ENCODE measurements at regions not wholly inside any gene's neighbourhood (a gene's known extent, or its start where the extent isn't known, plus 50 kb on each side); places are given as distances from the start of the nearest gene placed in this dataset.
A peak's percentile ranks its signal among the peaks of the same experiment; 100 is the strongest.

DNA sequence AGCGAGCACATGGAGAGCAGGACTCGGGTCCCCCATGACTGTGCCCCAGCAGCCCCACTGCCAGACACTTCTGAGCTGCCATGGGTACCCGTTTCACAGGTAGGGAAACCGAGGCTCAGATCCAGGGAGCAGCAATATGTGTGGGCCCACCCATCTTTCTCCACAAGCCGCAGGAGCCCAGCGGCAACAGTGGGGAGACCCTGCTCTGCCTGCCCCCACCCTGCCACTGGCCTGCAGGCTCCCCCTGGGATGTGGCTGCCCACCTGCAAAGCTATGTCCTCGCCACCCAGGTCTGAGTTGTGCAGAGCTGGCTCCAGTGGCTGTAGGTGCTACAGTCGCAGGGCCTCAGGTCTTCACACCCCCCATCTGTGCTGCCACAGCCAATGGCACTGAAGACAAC, 50.6 kb upstream of the C1QTNF9B start:
- no peak for ATAC-seq (replicated peaks)
- peaks cover 31% of the 10 kb centered on the region in 2 donors for H3K27me3 Mint-ChIP-seq
- no peaks in the 10 kb centered on the region for H3K9me3 Mint-ChIP-seq
- no peak overlapping the region for H3K27ac Mint-ChIP-seq
- no peaks in the 10 kb centered on the region for H3K36me3 Mint-ChIP-seq (ENCODE audit: insufficient read depth)
- H3K4me3 Mint-ChIP-seq, result no peak overlapping the region
- peaks cover 0 to 3% of the 10 kb centered on the region in 2 donors for H3K4me1 Mint-ChIP-seq (ENCODE audit: low read depth in 2 of 2)
- DNase-seq, result no peak

- H3K4me1 Mint-ChIP-seq (ENCODE audit: low read depth in 2 of 2), result peaks cover 0 to 3% of the 10 kb centered on the region in 2 donors
- ATAC-seq (replicated peaks) (no peak), DNase-seq (no peak)
- H3K27ac Mint-ChIP-seq, result no peak overlapping the region
- H3K4me3 Mint-ChIP-seq, result no peak overlapping the region
- H3K36me3 Mint-ChIP-seq (ENCODE audit: insufficient read depth), result no peaks in the 10 kb centered on the region
- H3K9me3 Mint-ChIP-seq, result no peaks in the 10 kb centered on the region
- peaks cover 36 to 43% of the 10 kb centered on the region in 2 donors for H3K27me3 Mint-ChIP-seq
These were observed 51.9 kb upstream of the C1QTNF9B start for GRCh38 chr13:23949200-23949599.

GRCh38 chr13:23949736-23950135, 52.4 kb upstream of the C1QTNF9B start:
- DNase-seq, result no peak
- Mint-ChIP-seq H3K36me3 (ENCODE audit: insufficient read depth) (no peaks in the 10 kb centered on the region), H3K27ac (no peak overlapping the region), H3K4me1 (ENCODE audit: low read depth in 2 of 2) (peaks cover 0 to 4% of the 10 kb centered on the region in 2 donors), H3K4me3 (no peak overlapping the region), H3K27me3 (peaks cover 41 to 49% of the 10 kb centered on the region in 2 donors), H3K9me3 (no peaks in the 10 kb centered on the region)
- no peak for ATAC-seq (replicated peaks)

- DNase-seq, result no peak
- ATAC-seq (replicated peaks), result no peak
- no peaks in the 10 kb centered on the region for H3K9me3 Mint-ChIP-seq
- H3K4me1 Mint-ChIP-seq (ENCODE audit: low read depth in 2 of 2), result peaks cover 8 to 11% of the 10 kb centered on the region in 2 donors
- peaks cover 5% of the 10 kb centered on the region for H3K36me3 Mint-ChIP-seq (ENCODE audit: insufficient read depth)
- peaks cover 49 to 57% of the 10 kb centered on the region in 2 donors for H3K27me3 Mint-ChIP-seq
- H3K4me3 Mint-ChIP-seq, result no peak overlapping the region
- peak overlapping the region in 1 of 2 donors; percentile 55 for H3K27ac Mint-ChIP-seq
These were observed 53.6 kb upstream of the C1QTNF9B start for GRCh38 chr13:23950736-23951510.

DNA sequence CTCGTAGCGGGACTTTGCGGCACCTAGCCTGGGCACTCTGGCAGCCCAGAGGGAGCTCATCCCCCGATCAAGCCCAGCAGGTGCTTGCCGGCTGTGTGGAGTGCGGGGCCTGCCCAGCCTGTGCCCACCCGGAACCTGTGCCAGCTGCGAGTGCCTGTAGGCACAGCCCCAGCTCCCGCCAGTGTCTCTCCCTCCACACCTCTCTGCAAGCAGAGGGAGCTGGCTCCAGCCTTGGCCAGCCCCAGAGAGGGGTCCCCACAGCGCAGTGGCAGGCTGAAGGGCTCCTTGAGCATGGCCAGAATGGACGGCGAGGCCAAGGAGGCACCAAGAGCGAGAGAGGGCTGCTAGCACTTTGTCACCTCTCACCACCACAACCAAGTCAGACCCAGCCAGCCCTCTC, 55.5 kb upstream of the C1QTNF9B start:
- ATAC-seq (replicated peaks), result no peak
- Mint-ChIP-seq H3K4me3 (no peak overlapping the region), H3K27ac (no peak overlapping the region), H3K27me3 (peaks cover 30 to 39% of the 10 kb centered on the region in 2 donors), H3K36me3 (ENCODE audit: insufficient read depth) (peaks cover 8% of the 10 kb centered on the region), H3K4me1 (ENCODE audit: low read depth in 2 of 2) (peaks cover 11% of the 10 kb centered on the region in 2 donors), H3K9me3 (no peaks in the 10 kb centered on the region)
- DNase-seq, result no peak

DNA sequence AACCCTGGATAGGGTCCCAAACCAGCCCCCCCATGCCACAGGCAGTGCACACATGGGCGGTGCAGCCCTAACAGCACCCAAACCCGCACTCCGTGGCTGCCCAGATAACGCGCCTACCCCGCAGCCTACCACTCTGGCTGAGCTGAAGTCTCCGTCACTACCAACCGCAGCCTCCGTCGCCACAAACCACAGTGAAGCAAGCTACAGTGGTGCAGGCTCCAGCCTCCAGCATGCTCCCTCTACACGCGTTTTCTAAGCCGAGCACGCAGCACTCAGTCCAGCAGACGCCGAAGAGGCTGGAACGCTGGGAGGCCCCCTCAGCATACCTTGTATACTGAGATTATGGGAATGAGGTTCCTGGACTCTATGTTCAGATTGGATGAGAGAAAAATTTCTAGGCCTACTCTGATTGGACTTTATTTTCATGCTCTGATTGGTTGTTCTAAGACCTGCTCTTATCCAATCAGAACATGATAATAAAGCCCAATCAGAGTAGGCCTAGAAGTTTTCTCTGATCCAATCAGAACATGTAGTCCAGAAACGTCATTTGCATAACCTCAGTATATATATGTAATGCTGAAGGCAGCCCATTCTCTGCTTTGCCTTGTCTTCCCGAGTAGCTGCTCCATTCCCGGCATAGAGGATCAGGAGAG, 56.7 kb upstream of the C1QTNF9B start:
- Mint-ChIP-seq H3K4me1 (ENCODE audit: low read depth in 2 of 2) (peaks cover 11% of the 10 kb centered on the region in 2 donors), H3K4me3 (no peak overlapping the region), H3K27me3 (peaks cover 30 to 38% of the 10 kb centered on the region in 2 donors), H3K36me3 (ENCODE audit: insufficient read depth) (peaks cover 8% of the 10 kb centered on the region), H3K27ac (no peak overlapping the region), H3K9me3 (no peaks in the 10 kb centered on the region)
- no peak for ATAC-seq (replicated peaks)
- DNase-seq, result no peak

- H3K9me3 Mint-ChIP-seq, result no peaks in the 10 kb centered on the region
- peaks cover 30 to 38% of the 10 kb centered on the region in 2 donors for H3K27me3 Mint-ChIP-seq
These were observed 57.8 kb upstream of the C1QTNF9B start for GRCh38 chr13:23955064-23955463.

GRCh38 chr13:23956106-23956505, 58.8 kb upstream of the C1QTNF9B start:
- no peak overlapping the region for H3K4me3 Mint-ChIP-seq
- no peak for DNase-seq
- peaks cover 30 to 36% of the 10 kb centered on the region in 2 donors for H3K27me3 Mint-ChIP-seq
- no peaks in the 10 kb centered on the region for H3K9me3 Mint-ChIP-seq
- no peak overlapping the region for H3K27ac Mint-ChIP-seq
- ATAC-seq (replicated peaks), result peak; percentile 54
- H3K36me3 Mint-ChIP-seq (ENCODE audit: insufficient read depth), result peaks cover 8% of the 10 kb centered on the region
- peaks cover 11% of the 10 kb centered on the region in 2 donors for H3K4me1 Mint-ChIP-seq (ENCODE audit: low read depth in 2 of 2)

More at GRCh38 chr13:23955064-23955463, 57.8 kb upstream of the C1QTNF9B start:
- Mint-ChIP-seq H3K4me3 (no peak overlapping the region), H3K27ac (peak overlapping the region in 1 of 2 donors; percentile 16), H3K4me1 (ENCODE audit: low read depth in 2 of 2) (peaks cover 11% of the 10 kb centered on the region in 2 donors), H3K36me3 (ENCODE audit: insufficient read depth) (peaks cover 8% of the 10 kb centered on the region)
- DNase-seq (no peak), ATAC-seq (replicated peaks) (no peak)

DNA sequence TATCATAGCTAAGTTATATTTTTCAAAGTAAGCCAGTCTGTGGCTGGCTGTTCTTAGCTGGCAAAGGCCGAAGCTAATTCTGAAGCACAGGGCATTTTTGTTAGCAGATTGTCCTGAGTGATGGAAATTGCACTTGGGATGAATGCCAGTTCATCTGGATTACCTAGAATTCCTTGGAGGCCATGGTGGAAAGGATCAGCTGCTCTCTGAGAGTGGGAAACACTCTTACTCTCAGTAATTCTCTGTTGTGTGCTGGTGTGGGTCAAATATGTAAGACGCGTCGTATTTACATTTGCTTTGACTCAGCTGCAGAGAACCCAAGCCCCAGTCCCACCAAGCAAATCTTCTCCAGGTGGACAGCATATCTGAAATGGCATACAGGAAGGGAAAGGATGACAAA, 60.7 kb upstream of the C1QTNF9B start:
- Mint-ChIP-seq H3K9me3 (no peaks in the 10 kb centered on the region), H3K27ac (no peak overlapping the region), H3K36me3 (ENCODE audit: insufficient read depth) (peaks cover 8% of the 10 kb centered on the region), H3K27me3 (peaks cover 24 to 31% of the 10 kb centered on the region in 2 donors), H3K4me3 (no peak overlapping the region), H3K4me1 (ENCODE audit: low read depth in 2 of 2) (peaks cover 11% of the 10 kb centered on the region in 2 donors)
- DNase-seq (no peak), ATAC-seq (replicated peaks) (no peak)

DNA sequence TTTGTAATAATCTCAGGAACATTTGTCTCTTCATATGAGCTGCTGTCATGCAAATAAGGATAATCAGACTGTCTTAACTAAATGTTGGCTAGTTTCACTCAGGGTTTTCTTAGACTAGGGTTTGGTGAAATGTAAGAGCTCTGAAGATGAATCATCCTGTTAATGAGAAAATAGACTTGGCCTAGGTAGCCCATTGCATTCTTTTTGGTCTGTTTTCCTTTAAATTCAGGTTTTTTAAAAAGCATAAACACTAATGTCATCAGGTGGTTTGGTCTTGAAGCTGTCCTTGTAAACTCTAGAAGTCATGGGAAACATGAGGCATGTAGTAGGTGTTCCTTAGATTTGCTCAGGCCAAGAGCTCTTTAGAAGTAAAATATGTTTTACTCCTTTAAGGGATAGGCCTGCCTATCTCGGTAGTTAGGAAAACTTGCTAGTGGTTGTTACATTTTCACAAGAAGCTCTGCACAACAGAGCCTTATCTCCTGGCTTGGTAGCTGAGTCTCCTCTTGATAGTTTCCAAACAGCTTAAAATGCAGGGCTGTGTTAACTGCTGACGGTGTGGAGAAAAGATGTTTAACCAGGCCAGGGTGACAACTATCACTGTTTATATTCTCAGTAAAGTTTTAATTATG, 62.0 kb upstream of the C1QTNF9B start:
- ATAC-seq (replicated peaks) (no peak), DNase-seq (no peak)
- H3K9me3 Mint-ChIP-seq, result no peaks in the 10 kb centered on the region
- H3K27ac Mint-ChIP-seq, result no peak overlapping the region
- H3K27me3 Mint-ChIP-seq, result peaks cover 16 to 17% of the 10 kb centered on the region in 2 donors
- H3K4me1 Mint-ChIP-seq (ENCODE audit: low read depth in 2 of 2), result peaks cover 15 to 17% of the 10 kb centered on the region in 2 donors
- peaks cover 8% of the 10 kb centered on the region for H3K36me3 Mint-ChIP-seq (ENCODE audit: insufficient read depth)
- no peak overlapping the region for H3K4me3 Mint-ChIP-seq

- H3K4me3 Mint-ChIP-seq, result no peak overlapping the region
- peaks cover 3 to 4% of the 10 kb centered on the region in 2 donors for H3K27me3 Mint-ChIP-seq
- no peak overlapping the region for H3K27ac Mint-ChIP-seq
- H3K9me3 Mint-ChIP-seq, result no peaks in the 10 kb centered on the region
- peaks cover 4% of the 10 kb centered on the region for H3K36me3 Mint-ChIP-seq (ENCODE audit: insufficient read depth)
- no peak for DNase-seq
- ATAC-seq (replicated peaks), result peak; percentile 43
- peaks cover 10 to 11% of the 10 kb centered on the region in 2 donors for H3K4me1 Mint-ChIP-seq (ENCODE audit: low read depth in 2 of 2)
These were observed 63.4 kb upstream of the C1QTNF9B start for GRCh38 chr13:23960566-23961156.

GRCh38 chr13:23963184-23963931, 66.1 kb upstream of the C1QTNF9B start:
- Mint-ChIP-seq H3K36me3 (ENCODE audit: insufficient read depth) (no peaks in the 10 kb centered on the region), H3K4me1 (ENCODE audit: low read depth in 2 of 2) (peaks cover 16 to 27% of the 10 kb centered on the region in 2 donors), H3K27ac (no peak overlapping the region), H3K9me3 (no peaks in the 10 kb centered on the region), H3K4me3 (peak overlapping the region in 1 of 2 donors; percentile 13), H3K27me3 (no peaks in the 10 kb centered on the region)
- ATAC-seq (replicated peaks) (no peak), DNase-seq (no peak)

DNA sequence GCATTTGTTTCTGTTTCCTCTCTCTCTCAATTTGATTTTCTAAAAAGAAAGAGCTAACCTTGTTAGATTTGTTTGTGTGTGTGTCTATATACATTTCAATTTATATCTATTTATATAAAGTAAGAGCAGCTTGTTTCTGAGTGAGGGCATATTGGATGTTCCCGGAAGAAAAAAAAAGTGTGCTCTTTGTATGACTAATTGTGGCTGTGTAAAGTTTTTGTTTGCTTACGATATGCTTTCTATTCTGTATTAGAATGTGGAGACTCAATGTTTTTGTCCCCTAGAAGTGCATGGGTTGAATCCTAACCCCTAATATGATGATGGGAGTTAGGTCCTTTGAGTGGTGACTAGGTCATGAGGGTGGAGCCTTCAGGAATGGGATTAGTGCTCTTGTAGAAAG, 66.6 kb upstream of the C1QTNF9B start:
- H3K4me3 Mint-ChIP-seq, result peak overlapping the region in 1 of 2 donors; percentile 13
- peak overlapping the region in 1 of 2 donors; percentile 50 for H3K27ac Mint-ChIP-seq
- no peaks in the 10 kb centered on the region for H3K9me3 Mint-ChIP-seq
- H3K27me3 Mint-ChIP-seq, result no peaks in the 10 kb centered on the region
- no peak for DNase-seq
- no peak for ATAC-seq (replicated peaks)
- peaks cover 16 to 27% of the 10 kb centered on the region in 2 donors for H3K4me1 Mint-ChIP-seq (ENCODE audit: low read depth in 2 of 2)
- no peaks in the 10 kb centered on the region for H3K36me3 Mint-ChIP-seq (ENCODE audit: insufficient read depth)
